HG02763 (cell line): ENCODE measurements at regions not wholly inside any gene's neighbourhood (a gene's known extent, or its start where the extent isn't known, plus 50 kb on each side); places are given as distances from the start of the nearest gene placed in this dataset.

Source experiments
- ATAC-seq: cut with Tn5 transposase; IDR thresholded peaks from one replicate; pipeline ENCODE4 v1.9.1; 2021; ENCODE audit warnings: mild to moderate bottlenecking, moderate library complexity; ENCODE audit not compliant: unreplicated experiment

DNA sequence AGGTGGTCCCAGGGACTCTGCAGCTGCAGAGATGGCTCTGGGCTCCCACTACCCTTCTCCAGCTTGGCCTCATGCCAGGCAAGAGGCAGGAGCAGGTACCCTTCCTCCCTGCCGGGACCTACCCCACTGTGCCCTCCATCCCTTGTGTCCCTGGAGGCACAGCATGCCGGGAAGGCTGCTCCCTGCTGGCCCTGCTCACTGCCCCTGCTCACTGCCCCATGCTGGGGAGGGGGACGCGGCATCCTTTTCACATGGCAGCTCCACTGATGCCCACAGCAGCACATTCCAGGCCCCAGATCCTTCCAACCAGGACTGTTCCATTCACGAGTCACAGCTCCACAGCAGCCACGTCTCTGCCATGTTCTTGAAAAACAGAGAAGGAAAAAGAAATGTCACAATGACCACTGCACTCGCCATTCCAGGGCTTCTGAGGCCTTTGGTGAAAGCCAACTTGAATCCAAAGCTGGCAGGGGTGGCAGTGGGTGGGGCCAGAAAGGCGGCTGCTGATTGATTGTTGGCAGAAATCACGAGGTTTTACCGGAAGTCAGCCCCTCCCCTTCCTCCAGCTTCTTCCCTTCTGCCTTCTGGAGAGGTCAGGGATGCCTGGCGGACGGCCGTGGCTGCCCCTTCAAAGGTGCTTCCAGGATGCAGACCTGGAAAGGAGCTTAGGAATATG, 268.0 kb downstream of the CYP26B1 start:
- ATAC-seq = no peak

DNA sequence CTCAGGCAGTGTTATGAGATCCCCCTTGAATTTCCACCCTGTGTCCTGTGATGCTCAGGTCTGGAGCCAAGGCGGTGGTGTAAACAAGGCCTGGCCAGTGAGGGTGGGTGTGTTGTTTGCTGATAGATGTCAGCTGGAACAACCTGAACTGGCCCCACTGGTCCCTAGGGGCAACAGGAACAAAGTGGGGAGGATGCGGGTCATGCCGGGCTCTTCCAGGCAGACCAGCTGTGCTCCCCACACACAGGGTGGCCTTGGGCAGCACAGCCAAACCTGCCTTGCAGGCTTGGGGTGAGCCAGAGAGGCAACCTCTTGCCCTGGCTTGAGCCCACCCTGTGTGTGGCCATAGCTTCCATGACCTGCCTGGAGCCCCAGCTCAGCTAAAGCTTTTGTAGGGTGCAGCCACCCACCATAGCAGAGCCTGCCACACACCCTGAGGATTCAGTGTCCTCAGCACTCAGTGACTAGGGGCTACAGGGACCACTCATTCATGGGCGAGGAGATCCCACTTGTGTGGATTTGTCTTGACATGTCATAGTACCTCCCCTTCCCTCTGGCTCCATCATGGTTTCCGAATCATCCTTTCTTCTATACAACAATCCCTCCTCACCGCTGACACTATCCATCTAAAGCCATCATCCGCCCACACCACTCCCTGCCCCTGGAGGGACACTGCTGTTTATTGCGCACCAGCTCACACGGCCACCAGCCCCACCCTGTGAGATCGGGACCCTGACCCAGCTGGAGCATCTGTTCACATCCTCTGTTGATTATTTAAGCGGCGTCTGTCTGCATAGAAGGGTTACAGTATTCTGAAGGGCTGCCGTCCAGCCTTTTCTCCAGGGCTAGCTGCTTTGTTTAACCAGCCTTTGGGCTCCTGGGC, 268.8 kb downstream of the CYP26B1 start:
- no peak for ATAC-seq

GRCh38 chr2:71877636-71878035, 270.0 kb downstream of the CYP26B1 start:
- no peak for ATAC-seq

DNA sequence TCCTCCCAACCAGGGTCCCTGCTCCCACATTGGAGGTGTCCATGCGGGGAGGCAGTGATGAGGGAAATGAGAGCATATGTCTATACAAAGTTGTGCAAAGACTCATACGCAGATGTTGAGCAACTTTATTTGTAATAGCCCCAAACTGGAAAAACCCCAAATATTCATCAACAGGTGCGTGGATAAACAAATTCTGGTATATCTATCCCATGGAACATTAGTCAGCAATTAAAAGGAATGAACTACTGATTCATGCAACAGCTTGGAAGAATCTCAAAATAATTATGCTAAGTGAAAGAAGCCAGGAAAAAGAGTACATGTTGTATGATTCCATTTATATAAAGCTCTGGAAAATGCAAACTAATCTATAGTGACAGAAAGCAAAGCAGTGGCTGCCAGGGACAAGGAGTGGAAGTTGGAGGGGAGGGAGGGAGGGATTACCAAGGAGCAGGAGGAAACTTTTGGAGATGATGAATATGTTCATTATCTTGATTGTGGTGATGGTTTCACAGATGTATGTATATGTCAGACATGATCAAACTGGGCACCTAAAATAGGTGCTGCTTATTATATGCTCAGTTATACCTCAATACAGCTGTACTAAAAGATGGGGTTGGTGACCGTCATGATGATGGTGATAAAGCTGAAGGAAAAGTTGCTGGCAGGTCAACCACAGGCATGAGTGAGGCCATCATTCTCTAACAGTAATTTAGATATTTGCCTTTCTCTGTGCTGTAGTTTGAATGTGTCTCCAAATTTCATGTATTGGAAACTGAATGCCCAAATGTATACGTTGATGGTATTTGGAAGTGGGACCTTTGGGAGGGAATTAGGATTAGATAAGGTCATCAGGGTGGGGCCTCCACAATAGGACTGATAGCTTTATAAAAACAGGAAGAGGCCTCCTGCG, 270.9 kb downstream of the CYP26B1 start:
- no peak for ATAC-seq

- no peak for ATAC-seq
Measured at GRCh38 chr2:71872466-71873051, 275.1 kb downstream of the CYP26B1 start.

- ATAC-seq = no peak
Measured at GRCh38 chr2:71865391-71865965, 282.2 kb downstream of the CYP26B1 start.

DNA sequence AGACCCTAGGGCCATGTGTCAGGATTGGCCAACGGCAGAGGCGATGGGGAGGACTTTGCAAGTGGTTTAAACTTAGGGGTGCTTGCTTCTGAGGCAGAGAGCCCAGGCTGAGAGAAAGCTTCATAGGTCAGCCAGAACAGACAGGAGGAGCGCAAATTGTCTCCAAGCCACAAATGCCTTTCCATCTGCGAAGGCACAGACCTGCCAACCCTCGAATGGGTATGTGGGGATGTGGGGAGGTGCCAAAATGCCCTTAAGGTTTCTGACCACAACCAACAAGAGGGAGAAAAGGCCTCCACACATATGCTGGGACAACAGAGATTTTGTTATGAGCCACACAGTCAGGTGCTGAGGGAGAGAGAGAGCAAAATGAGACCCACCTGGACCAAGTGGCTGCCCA, 283.6 kb downstream of the CYP26B1 start:
- ATAC-seq = no peak

- no peak for ATAC-seq
Measured at GRCh38 chr2:71863396-71863795, 284.3 kb downstream of the CYP26B1 start.

GRCh38 chr2:71862921-71863320, 284.7 kb downstream of the CYP26B1 start:
- ATAC-seq = no peak

GRCh38 chr2:71861186-71862160, 286.2 kb downstream of the CYP26B1 start:
- ATAC-seq = no peak

DNA sequence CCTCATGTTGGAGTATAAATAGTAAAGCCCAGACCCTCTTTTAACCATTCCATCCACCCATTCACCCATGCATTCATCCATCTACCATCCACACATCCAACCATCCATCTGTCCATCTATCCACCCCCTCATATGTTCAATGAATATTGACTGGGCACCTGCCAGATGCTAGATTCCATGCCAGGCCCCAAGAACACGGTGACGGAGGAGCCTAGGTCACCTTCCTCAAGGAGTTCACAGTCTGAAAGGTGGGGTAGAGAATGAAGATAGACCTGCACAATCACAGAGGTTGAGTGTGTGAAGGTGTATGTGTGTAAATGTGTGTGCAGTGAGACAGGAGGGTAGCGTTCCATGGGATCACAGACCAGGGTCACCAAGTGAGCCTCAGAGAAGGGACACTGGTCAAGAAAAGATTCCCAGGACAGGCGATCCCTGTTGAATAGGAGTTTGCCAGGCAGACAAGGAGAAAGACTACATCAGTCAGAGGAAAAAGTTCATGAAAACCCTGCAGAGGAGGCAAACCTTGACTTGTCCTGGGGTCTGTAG, 287.2 kb downstream of the CYP26B1 start:
- ATAC-seq = no peak

DNA sequence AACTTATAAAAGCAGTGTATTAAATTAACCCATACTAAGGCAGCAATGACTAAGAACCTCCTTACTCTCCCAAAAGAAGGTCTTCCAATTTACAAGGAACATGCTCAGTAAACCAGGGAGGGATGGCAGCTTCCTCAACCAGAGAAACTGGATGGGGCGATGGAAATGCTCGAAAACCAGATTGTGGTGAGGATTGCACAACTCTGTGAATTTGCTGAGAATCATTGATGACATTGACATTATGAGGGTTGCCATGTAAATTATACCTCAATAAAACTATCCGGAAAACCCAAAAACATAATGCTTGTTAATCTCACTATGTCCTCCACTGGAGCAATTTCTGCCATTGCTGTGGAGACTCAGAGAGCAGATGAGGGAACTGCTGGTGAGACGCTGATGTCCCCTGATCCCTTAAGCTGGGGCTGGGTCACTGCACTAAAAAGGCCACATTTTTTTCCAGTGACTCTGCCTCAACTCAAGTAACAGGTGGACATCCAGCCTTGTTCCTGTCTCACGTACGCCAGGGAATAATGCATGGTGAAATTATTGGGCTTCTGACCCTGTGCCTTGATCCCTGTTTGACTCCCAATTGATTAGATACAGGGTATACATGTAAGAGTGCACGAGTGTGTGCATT, 288.3 kb downstream of the CYP26B1 start:
- ATAC-seq = no peak

GRCh38 chr2:71858071-71858470, 289.6 kb downstream of the CYP26B1 start:
- ATAC-seq = no peak

GRCh38 chr2:71857636-71858035, 290.0 kb downstream of the CYP26B1 start:
- no peak for ATAC-seq

GRCh38 chr2:71856773-71857525, 290.7 kb downstream of the CYP26B1 start:
- no peak for ATAC-seq

GRCh38 chr2:71853858-71854257, 293.8 kb downstream of the CYP26B1 start:
- ATAC-seq = no peak

DNA sequence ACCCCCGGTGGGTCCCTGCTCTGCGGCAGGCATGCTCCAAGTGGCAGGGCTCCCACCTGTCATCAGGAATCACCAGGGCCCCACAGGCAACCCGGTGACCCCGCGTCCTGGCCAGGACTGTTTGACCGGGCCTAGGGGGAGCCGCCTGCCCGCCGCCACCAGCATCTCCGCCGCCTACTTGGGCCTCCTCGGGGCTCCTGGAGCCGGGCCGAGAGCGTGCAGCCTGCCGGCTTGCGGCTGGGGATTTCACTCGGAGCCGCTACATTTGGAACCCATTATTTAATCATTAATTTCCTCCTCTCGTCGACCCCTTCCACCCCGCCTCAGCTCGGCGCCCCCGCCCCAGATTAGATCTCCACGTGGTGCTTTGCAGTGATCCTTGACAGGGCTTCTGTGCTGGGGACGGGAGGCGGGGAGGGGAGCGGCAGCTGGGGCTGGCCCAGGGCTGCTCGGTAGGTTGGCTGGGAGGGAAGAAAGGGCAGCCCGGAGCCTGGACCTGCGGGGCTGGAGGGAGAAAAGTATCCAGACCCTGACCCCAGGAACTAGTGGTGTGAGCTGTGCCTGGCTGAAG, 295.4 kb downstream of the CYP26B1 start:
- ATAC-seq = no peak
